ENCODE measurements at regions not wholly inside any gene's neighbourhood (a gene's known extent, or its start where the extent isn't known, plus 50 kb on each side); places are given as distances from the start of the nearest gene placed in this dataset.

DNA sequence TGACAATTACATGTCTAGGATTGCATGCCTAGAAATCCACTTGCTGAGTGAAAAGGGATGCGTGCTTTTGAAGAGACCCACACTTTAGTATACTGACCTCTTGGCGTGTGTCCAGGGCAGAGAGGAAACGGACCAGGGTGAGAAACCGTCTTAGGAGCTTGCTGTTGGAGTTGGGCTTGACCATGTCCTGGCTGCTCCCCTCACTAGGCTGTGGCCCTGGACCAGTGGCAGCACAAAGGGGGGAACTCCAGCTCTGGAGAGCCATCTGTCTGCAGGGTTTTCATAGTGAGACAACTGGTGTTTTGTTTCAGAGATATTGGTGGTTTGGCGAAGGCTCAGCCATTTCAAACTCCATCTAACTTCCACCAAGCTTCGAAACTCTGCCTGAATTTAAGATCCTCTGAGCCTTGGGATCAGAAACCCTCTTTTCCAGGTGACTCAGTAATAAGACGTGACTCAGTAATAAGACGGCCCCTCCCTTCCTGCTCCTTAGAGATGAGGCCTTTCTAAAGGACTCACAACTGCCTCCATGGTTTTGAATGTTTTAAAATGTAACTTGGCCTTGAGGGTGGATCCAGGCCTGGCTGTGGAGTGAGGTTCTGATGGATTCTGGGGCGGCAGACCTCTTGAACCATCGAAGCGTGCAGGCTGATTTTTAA is 165.8 kb downstream of the MELK start (continued):
- TF ChIP-seq SIN3A (conservative IDR thresholded peaks at IDR 0.05 in 1 of 2, IDR thresholded peaks at IDR 0.05 in 1 of 2; ENCODE audit: low read depth in 1 of 2, low read length in 2 of 2) (no peak), POU5F1 (IDR thresholded peaks at IDR 0.05; ENCODE audit: low read depth, low read length) (no peak), GTF2F1 (IDR thresholded peaks at IDR 0.05; ENCODE audit: borderline replicate concordance, low read depth, low read length) (no peak), CTBP2 (IDR thresholded peaks at IDR 0.05; ENCODE audit: borderline replicate concordance, insufficient read depth, insufficient read length, low read length) (no peak), SIX5 (IDR thresholded peaks at IDR 0.05; ENCODE audit: low read depth, low read length) (no peak), FOSL1 (IDR thresholded peaks at IDR 0.05; ENCODE audit: insufficient read depth, low read depth, low read length) (no peak), SP1 (IDR thresholded peaks at IDR 0.05; ENCODE audit: low read depth, low read length) (no peak), NRF1 (IDR thresholded peaks at IDR 0.05; ENCODE audit: low read depth, low read length) (no peak)
- TF ChIP-seq, protein P1, sequence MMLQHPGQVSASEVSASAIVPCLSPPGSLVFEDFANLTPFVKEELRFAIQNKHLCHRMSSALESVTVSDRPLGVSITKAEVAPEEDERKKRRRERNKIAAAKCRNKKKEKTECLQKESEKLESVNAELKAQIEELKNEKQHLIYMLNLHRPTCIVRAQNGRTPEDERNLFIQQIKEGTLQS (IDR thresholded peaks at IDR 0.05; ENCODE audit: insufficient read depth, low read depth, low read length), result no peak
- TF ChIP-seq, protein P2, sequence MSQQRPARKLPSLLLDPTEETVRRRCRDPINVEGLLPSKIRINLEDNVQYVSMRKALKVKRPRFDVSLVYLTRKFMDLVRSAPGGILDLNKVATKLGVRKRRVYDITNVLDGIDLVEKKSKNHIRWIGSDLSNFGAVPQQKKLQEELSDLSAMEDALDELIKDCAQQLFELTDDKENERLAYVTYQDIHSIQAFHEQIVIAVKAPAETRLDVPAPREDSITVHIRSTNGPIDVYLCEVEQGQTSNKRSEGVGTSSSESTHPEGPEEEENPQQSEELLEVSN (IDR thresholded peaks at IDR 0.05), result no peak

Data from H1 (cell line).